ENCODE measurements at regions not wholly inside any gene's neighbourhood (a gene's known extent, or its start where the extent isn't known, plus 50 kb on each side); places are given as distances from the start of the nearest gene placed in this dataset.
"Not testable (repeated sequence)": the region's sequence is repeated elsewhere in the genome, so short reads cannot be mapped to it uniquely, and the experiment has no call there.

- DNase-seq: no peak
Measured at GRCh38 chr7:51881309-51881708, 564.7 kb upstream of the COBL start.

DNA sequence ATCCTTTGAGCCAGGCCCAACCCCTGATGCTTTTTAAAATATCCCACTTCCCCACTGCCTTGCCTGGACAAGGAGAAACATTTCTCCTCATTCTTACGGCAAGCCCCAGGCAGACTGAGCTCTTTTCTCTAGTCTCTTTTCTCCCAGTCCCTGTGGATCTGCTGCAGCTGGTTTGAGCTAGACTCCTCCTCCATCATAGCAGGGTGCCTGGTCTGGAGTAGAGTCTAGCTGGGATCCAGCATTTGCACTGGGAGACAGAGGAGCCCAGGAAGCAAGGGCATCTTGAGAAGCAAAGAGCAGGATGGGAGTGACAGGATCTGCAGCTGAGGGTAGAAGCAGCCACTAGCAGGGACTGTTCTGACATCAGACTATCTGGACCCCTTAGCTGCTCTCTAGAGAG is 562.3 kb upstream of the COBL start:
- DNase-seq: no peak

GRCh38 chr7:51869452-51869851 is 552.8 kb upstream of the COBL start:
- no peak for DNase-seq

GRCh38 chr7:51867117-51867516 is 550.5 kb upstream of the COBL start:
- no peak for DNase-seq

DNA sequence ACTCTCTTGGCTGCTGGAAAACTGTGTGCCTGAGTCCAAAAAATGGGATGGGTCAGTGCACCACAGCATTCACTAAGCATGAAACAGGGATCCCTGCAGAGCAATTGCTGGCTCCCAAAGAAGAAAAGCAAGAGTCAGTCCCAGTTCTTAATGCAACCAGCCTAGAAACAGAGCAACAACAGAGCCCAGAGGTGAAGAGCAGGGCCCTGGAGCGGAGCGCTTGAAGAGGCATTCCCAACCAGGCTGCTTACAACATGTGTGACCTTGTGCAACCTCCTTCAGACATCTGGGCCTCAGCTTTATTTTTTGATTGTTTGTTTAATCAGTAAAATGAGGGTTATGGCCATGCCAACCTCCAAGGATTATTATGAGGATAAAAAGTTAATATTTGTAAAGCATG is 543.7 kb upstream of the COBL start:
- no peak for DNase-seq

GRCh38 chr7:51850126-51850525 is 533.5 kb upstream of the COBL start:
- no peak for DNase-seq

GRCh38 chr7:51847461-51848134 is 531.0 kb upstream of the COBL start:
- DNase-seq: no peak

DNA sequence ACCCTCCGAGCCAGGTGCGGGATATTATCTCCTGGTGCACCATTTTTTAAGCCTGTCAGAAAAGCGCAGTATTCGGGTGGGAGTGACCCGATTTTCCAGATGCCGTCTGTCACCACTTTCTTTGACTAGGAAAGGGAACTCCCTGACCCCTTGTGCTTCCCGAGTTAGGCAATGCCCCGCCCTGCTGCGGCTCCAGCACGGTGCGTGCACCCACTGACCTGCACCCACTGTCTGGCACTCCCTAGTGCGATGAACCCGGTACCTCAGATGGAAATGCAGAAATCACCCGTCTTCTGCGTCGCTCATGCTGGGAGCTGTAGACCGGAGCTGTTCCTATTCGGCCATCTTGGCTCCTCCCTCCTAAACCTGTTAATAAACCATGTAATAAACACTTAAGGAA is 522.5 kb upstream of the COBL start:
- not testable (repeated sequence) for DNase-seq

GRCh38 chr7:51827631-51828030 is 511.0 kb upstream of the COBL start:
- peak; percentile 67 for DNase-seq

GRCh38 chr7:51824050-51824449 is 507.4 kb upstream of the COBL start:
- no peak for DNase-seq

DNA sequence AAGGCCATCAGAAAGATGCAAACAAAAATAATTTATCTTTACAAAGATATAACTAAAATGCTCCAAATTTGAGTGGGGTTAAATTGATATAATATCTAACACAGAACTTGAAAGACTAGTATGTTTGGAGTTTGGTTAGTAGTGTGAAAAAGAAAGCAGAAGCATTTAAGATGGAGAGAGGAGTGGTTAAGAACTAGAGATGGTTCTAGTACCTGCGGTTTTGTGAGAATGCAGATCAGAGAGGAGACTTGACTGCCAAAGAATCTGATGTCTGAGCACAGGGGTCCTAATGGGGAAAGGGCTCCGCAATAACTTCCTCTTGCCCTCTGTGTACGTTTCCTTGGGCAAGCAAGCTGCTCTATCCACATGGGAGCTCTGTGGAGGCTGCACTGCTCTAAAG is 506.8 kb upstream of the COBL start:
- no peak for DNase-seq

DNA sequence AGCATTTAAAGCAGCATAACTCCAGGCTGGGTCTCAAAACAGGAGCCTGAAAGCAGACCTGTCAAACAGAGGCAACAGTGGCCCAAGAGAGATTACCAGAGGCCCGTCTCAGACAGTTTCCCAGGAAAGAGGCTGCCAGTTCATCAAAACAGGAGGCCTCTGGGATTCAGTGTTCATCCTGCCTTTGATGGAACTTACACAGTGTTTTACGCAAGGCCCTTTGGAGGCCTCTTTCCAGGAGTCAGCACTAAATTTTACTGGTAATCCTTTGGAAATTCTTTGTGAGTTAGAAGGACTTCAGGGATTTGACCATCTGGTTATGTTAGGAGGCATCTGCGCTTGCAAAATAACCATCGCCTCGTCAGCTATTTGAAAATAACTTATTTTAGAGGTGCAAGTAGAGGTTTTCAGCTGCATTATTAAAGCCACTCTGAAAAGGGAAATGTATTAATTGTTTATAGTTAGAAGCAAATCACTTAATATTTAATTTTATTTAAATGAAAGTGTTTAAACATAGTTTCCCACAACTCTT is 501.2 kb upstream of the COBL start:
- DNase-seq: no peak

- DNase-seq: not testable (repeated sequence)
Measured at GRCh38 chr7:51805783-51806431, 489.3 kb upstream of the COBL start.

- DNase-seq: peak; percentile 60
Measured at GRCh38 chr7:51802718-51803117, 486.1 kb upstream of the COBL start.

- DNase-seq: no peak
Measured at GRCh38 chr7:51797371-51797770, 480.8 kb upstream of the COBL start.

- DNase-seq: no peak
Measured at GRCh38 chr7:51792796-51793195, 476.2 kb upstream of the COBL start.

GRCh38 chr7:51789489-51789888 is 472.9 kb upstream of the COBL start:
- DNase-seq: no peak

- DNase-seq: no peak
Measured at GRCh38 chr7:51786284-51786683, 469.7 kb upstream of the COBL start.

DNA sequence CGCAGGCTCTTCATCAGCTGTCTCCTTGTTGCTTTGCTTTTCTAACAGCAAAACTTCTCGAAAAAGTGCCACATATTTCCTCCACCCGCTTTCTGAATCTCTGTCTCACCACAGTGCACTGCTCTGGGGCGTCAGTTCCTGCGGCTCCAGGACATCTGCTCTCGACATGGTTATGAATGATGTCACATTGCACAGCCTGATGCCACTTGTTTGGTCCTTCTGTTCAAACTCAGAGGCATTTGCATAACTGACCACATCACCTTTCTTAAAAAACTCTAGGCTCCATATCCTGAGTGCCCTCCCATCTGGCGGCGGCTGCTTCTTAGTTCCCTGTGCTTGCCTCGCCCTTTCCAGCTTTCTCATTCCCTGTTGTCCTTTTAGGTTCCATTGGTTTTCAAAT is 469.3 kb upstream of the COBL start:
- DNase-seq: no peak

- no peak for DNase-seq
Measured at GRCh38 chr7:51785171-51785570, 468.6 kb upstream of the COBL start.

- DNase-seq: no peak
Measured at GRCh38 chr7:51783241-51783640, 466.6 kb upstream of the COBL start.

- DNase-seq: no peak
Measured at GRCh38 chr7:51778121-51778520, 461.5 kb upstream of the COBL start.

DNA sequence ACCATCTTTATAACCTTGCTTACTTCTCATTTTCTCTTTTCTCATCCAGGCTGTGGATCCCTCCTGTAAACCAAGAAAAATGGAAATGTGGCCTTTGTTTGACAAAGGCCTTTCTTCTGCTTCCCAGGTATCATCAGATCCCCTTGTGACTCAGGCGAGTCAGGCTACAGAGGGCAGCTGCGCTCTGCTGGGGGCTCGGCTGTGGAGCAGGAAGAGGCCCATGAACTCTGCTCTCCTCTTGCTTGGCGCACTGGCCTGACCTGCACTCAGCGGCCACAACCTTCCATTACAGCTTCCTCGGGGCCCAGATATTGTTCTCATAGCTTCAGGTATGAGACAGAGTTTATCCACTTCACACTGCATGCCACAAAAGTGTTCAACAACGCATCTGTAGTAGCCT is 457.6 kb upstream of the COBL start:
- DNase-seq: no peak

DNA sequence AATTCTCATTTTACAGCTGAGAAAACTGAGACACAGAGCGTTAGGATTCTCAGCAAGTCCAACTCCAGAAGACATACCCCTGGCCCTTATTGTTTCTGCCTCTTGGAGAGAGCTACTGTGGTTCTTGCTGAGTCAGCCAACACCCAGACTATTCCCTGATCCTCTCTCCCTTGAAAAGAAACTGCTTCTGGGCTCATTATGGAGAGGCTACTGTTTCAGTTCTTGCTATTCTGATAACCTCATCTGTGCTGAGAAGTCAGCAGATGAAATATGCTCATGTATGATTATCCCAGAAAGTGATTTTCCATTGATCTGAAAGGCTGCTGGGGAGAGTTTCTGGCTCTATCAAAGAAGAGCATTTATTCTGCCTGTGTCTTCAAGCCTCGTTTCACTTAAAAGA is 455.6 kb upstream of the COBL start:
- no peak for DNase-seq

GRCh38 chr7:51764976-51765375 is 448.4 kb upstream of the COBL start:
- DNase-seq: no peak

All from NCI-H69 (cell line).